ENCODE measurements at regions not wholly inside any gene's neighbourhood (a gene's known extent, or its start where the extent isn't known, plus 50 kb on each side); places are given as distances from the start of the nearest gene placed in this dataset.

GRCh38 chr15:96223939-96224338, 106.6 kb upstream of the NR2F2 start:
- DNase-seq (ENCODE audit: low read depth): no peak

- no peak for DNase-seq (ENCODE audit: low read depth)
Observed at GRCh38 chr15:96225642-96226259, 104.7 kb upstream of the NR2F2 start.

- DNase-seq (ENCODE audit: low read depth): no peak
Observed at GRCh38 chr15:96230526-96231181, 99.8 kb upstream of the NR2F2 start.

GRCh38 chr15:96232335-96232734, 98.2 kb upstream of the NR2F2 start:
- DNase-seq (ENCODE audit: low read depth): no peak

GRCh38 chr15:96234109-96234892, 96.2 kb upstream of the NR2F2 start:
- no peak for DNase-seq (ENCODE audit: low read depth)

- no peak for DNase-seq (ENCODE audit: low read depth)
Observed at GRCh38 chr15:96237002-96237401, 93.5 kb upstream of the NR2F2 start.

- no peak for DNase-seq (ENCODE audit: low read depth)
Observed at GRCh38 chr15:96242761-96243160, 87.7 kb upstream of the NR2F2 start.

GRCh38 chr15:96243701-96244100, 86.8 kb upstream of the NR2F2 start:
- DNase-seq (ENCODE audit: low read depth): no peak

GRCh38 chr15:96245252-96245651, 85.2 kb upstream of the NR2F2 start:
- no peak for DNase-seq (ENCODE audit: low read depth)

- DNase-seq (ENCODE audit: low read depth): no peak
Observed at GRCh38 chr15:96246057-96246456, 84.4 kb upstream of the NR2F2 start.

GRCh38 chr15:96247621-96248305, 82.7 kb upstream of the NR2F2 start:
- no peak for DNase-seq (ENCODE audit: low read depth)

- DNase-seq (ENCODE audit: low read depth): no peak
Observed at GRCh38 chr15:96252148-96252547, 78.4 kb upstream of the NR2F2 start.

- no peak for DNase-seq (ENCODE audit: low read depth)
Observed at GRCh38 chr15:96253006-96253747, 77.3 kb upstream of the NR2F2 start.

- DNase-seq (ENCODE audit: low read depth): no peak
Observed at GRCh38 chr15:96254173-96254572, 76.3 kb upstream of the NR2F2 start.

- no peak for DNase-seq (ENCODE audit: low read depth)
Observed at GRCh38 chr15:96255599-96255998, 74.9 kb upstream of the NR2F2 start.

- no peak for DNase-seq (ENCODE audit: low read depth)
Observed at GRCh38 chr15:96261575-96262034, 68.9 kb upstream of the NR2F2 start.

- no peak for DNase-seq (ENCODE audit: low read depth)
Observed at GRCh38 chr15:96262097-96262496, 68.4 kb upstream of the NR2F2 start.

GRCh38 chr15:96262549-96263489, 67.7 kb upstream of the NR2F2 start:
- DNase-seq (ENCODE audit: low read depth): no peak

GRCh38 chr15:96264351-96264798, 66.1 kb upstream of the NR2F2 start:
- DNase-seq (ENCODE audit: low read depth): no peak

GRCh38 chr15:96264801-96265515, 65.5 kb upstream of the NR2F2 start:
- no peak for DNase-seq (ENCODE audit: low read depth)
